HG02840 (cell line): ENCODE measurements at regions not wholly inside any gene's neighbourhood (a gene's known extent, or its start where the extent isn't known, plus 50 kb on each side); places are given as distances from the start of the nearest gene placed in this dataset.
"Not testable (repeated sequence)": the region's sequence is repeated elsewhere in the genome, so short reads cannot be mapped to it uniquely, and the experiment has no call there.

Experiments
- ATAC-seq: cut with Tn5 transposase; IDR thresholded peaks from one replicate; pipeline ENCODE4 v1.9.1; 2021; ENCODE audit warnings: mild to moderate bottlenecking, moderate library complexity, moderate number of reproducible peaks; ENCODE audit not compliant: unreplicated experiment, low FRiP score

- ATAC-seq: not testable (repeated sequence)
These were observed 72.6 kb upstream of the KIF2A start for GRCh38 chr5:62233083-62234046.

DNA sequence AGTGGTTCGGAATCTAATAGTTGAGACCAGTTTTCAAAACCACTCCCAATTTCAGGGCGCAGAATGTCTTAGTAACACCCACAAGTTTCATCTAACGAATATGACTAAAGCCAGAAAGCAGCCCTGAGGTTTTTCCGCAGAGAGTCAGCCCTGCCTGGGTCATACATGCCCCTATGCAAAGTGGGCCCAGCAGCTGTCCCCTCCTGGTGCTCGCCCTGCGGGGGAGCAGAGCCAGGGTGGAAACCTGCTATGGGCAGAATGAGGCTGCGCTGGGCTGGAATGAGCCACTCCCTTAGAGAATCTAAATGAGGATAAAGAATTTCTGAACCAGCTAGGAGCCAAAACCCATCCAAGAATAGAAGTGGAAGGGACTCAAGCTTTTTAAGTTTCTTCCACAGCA lies 69.4 kb upstream of the KIF2A start:
- ATAC-seq: peak; percentile 61

DNA sequence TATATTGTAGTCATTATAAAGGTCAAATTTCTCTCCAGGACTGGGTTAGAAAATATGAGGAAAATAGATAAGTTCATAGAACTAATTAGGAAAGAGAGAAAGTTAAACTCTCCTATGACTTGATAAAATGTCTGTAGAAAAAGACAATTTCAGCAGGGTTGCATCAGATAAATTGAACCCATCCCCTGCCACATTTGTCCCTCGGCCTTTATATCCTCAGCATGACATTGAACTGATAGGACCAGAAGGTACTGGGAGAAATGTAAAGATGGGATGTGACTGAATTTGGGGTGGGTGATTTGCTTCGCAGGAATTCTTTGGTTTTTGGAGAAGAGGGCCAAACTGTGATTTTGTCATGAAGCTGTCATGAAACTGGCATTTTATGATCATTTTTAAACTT lies 68.1 kb upstream of the KIF2A start:
- ATAC-seq: not testable (repeated sequence)

DNA sequence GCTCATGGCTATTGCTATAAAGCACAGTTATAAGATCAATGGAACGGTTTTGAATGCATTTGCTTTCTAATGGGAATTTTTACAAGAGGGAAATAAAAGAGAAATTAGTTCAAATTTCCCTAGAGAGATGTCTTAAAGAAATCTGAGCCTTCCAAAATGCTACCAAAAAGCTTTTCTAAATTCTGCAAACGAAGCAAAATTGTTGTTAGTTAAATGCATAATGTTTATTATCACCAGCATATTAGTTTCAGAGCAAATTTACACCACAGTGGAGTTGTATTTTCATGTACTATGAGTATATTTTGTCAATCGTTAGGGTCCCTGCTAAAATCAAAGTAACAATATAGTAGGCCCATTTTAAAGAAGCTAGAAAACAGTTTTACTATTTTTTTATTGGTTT lies 67.4 kb upstream of the KIF2A start:
- ATAC-seq: not testable (repeated sequence)

GRCh38 chr5:62240494-62240893 lies 65.5 kb upstream of the KIF2A start:
- not testable (repeated sequence) for ATAC-seq

DNA sequence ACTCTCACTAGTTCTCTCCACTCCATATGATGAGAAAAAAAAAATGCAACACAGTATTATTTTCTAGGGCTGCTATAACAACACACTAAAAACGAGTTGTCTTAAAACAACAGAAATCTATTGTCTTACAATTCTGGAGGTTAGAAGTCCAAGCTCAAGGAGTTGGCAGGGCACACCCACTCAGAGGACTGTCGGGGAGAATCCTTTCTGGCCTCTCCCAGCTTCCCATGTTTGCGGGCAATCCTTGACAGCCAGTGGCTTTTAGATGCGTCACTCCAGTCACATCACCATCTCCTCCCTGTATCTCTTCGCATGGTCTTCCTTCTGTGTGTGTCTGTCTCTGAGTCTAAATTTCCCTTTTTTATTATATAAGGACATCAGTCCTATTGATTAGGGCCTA lies 64.0 kb upstream of the KIF2A start:
- ATAC-seq: not testable (repeated sequence)

GRCh38 chr5:62243046-62243445 lies 63.0 kb upstream of the KIF2A start:
- not testable (repeated sequence) for ATAC-seq

DNA sequence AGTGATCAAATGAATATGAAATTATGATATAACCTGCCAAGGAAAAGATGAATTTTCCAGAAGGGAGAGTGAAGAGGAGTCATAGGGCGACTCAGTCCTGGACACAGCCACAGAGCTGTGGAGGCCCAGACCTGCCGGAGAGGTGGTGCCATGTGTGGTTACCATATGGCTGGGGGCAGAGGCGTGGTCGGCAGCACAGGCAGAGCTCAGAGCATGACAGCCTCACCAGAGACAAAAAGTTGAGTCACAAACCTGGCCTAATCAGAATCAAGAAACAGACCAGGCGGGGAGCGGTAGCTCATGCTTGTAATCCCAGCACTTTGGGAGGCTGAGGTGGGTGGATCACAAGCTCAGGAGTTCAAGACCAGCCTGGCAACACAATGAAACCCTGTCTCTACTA lies 57.8 kb upstream of the KIF2A start:
- ATAC-seq: not testable (repeated sequence)

- not testable (repeated sequence) for ATAC-seq
These were observed 55.9 kb upstream of the KIF2A start for GRCh38 chr5:62250085-62250484.

- not testable (repeated sequence) for ATAC-seq
These were observed 55.1 kb upstream of the KIF2A start for GRCh38 chr5:62250919-62251318.

DNA sequence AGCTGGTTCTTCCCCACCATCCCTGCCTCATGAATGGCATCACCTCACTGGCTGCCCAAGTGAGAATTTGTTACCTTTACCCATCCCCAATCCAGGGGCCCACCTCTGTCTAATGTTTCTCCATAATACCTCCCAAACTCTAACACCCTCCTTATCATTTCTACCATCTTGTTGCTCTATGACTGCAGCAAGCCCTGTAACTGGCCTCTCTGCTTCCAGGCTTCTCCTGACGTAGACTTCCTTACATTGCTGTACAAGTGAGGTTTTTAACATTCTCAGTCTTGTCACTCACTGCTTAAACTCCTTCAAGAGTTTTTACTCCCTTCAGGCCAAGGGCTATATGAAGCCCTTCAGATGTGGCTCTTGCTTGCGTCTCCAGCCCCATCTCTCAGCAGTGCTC lies 53.5 kb upstream of the KIF2A start:
- not testable (repeated sequence) for ATAC-seq

- not testable (repeated sequence) for ATAC-seq
These were observed 50.5 kb upstream of the KIF2A start for GRCh38 chr5:62255551-62255950.

DNA sequence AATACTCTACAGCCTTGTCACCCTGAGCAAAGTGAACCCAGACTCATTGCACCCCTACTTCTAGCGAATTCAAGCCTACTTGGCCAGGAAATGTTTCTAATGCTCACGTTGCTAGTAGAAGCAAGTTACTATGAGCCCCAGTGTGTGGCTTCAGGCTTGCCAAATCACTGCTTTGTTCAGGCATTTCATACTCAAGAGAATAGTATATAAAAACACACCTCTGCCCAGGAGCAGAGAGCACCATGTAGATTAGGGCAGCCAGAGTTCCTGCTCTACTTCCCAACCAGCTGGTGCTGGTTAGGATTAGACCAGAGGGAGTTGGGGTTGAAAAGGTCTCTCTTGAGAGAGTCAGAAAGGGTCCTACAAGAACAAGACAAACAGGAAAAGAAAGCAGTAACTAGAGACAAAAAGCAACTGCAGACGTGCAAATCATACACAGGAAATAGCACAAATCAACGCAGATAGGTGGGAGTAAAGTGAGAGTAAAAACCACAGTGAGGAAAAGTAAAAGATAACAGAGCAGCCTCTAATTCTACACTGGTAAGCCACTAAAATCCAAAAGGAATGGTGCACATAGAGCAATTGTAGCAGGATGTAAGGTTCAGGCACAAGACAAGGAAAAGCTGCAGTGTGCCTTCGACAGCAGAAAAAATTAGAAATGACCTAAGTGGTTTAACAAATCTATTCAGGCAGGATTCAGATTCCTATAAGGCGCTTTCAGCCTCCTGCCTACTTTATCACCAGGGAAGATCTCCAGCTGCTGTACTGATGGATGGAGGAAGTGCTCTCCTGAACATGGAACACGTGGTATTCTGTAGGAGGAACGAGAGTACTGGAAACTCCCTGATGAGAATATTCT lies 49.6 kb upstream of the KIF2A start:
- ATAC-seq: peak; percentile 52
